GM06990 (cell line): ENCODE measurements at regions not wholly inside any gene's neighbourhood (a gene's known extent, or its start where the extent isn't known, plus 50 kb on each side); places are given as distances from the start of the nearest gene placed in this dataset.
"Not testable (repeated sequence)": the region's sequence is repeated elsewhere in the genome, so short reads cannot be mapped to it uniquely, and the experiment has no call there.

ENCODE experiments used
- DNase-seq: peaks from one replicate; pipeline ENCODE4 v3.0.0-alpha.2; 2011; ENCODE audit not compliant: insufficient read length; ENCODE audit errors: extremely low read depth
- H3K27me3 ChIP-seq: replicated peaks from 2 replicates; pipeline ENCODE4 v1.6.0; 2011; ENCODE audit warnings: low read length; ENCODE audit not compliant: control insufficient read depth, insufficient read depth
- H3K36me3 ChIP-seq: 2 replicates; pipeline ENCODE4 v1.5.1; 2011; ENCODE audit warnings: low read length; ENCODE audit not compliant: control insufficient read depth, insufficient read depth
- H3K4me3 ChIP-seq: replicated peaks from 2 replicates; pipeline ENCODE4 v1.5.1; 2011; ENCODE audit warnings: low read depth, mild to moderate bottlenecking, control low read depth, low read length
- CTCF ChIP-seq: IDR thresholded peaks from 2 replicates; pipeline ENCODE4 v1.5.1; 2011; ENCODE audit warnings: low read length, control low read depth, mild to moderate bottlenecking, inconsistent platforms; ENCODE audit not compliant: insufficient read depth, poor library complexity, severe bottlenecking

DNA sequence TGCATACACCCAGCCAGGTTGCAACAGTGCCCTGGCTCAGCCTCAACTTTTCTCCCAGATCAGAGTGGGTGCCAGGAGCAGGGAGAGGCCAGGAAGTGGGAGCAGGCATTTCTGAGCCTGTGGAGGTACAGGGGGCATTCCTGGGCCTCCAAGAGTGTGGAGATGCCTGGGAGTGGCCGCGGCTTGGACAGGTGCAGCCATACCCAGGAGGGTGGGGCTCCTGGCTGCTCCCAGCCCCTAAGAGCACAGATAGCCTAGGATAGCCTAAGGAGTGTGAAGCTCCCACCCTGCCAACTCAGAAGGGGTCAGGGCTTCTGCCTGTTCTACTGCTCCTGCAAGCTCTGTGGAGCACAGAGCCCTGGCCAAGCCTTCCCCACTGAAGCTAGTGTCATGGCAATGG lies 543.4 kb downstream of the RPL10L start:
- no peak for DNase-seq
- TF ChIP-seq CTCF, result no peak
- Histone ChIP-seq H3K4me3 (no peak overlapping the region), H3K36me3 (no peaks in the 10 kb centered on the region), H3K27me3 (no peaks in the 10 kb centered on the region)

GRCh38 chr14:46100901-46101300 lies 550.7 kb downstream of the RPL10L start:
- DNase-seq, H3K36me3 ChIP-seq, H3K27me3 ChIP-seq, H3K4me3 ChIP-seq: not testable (repeated sequence)

- Histone ChIP-seq H3K27me3 (no peaks in the 10 kb centered on the region), H3K4me3 (no peak overlapping the region), H3K36me3 (no peaks in the 10 kb centered on the region)
- DNase-seq, result no peak
- TF ChIP-seq CTCF, result no peak
Observed at GRCh38 chr14:46091819-46092218, 559.8 kb downstream of the RPL10L start.

DNA sequence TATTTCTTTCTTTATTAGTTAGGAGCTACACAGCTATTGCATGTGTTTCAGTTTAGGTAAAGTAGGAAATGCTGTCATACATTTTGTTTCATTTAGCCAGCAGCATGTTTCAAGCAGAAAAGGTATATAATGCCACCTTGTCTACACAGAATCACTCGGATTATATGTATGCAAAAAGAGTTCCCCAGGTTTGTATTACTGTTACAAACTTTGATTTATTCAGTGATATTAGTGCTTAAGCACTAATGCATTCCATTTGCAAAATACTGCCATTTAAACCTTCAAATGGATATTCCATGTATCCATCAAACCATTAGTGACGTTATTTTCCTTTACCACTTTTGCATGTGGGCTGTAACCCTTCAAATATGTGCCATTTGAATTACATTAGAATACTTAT lies 564.0 kb downstream of the RPL10L start:
- no peak overlapping the region for H3K4me3 ChIP-seq
- TF ChIP-seq CTCF, result no peak
- H3K36me3 ChIP-seq, result no peaks in the 10 kb centered on the region
- no peak for DNase-seq
- no peaks in the 10 kb centered on the region for H3K27me3 ChIP-seq

GRCh38 chr14:46074061-46074460 lies 577.5 kb downstream of the RPL10L start:
- Histone ChIP-seq H3K4me3 (no peak overlapping the region), H3K27me3 (no peaks in the 10 kb centered on the region), H3K36me3 (no peaks in the 10 kb centered on the region)
- TF ChIP-seq CTCF, result no peak
- no peak for DNase-seq

DNA sequence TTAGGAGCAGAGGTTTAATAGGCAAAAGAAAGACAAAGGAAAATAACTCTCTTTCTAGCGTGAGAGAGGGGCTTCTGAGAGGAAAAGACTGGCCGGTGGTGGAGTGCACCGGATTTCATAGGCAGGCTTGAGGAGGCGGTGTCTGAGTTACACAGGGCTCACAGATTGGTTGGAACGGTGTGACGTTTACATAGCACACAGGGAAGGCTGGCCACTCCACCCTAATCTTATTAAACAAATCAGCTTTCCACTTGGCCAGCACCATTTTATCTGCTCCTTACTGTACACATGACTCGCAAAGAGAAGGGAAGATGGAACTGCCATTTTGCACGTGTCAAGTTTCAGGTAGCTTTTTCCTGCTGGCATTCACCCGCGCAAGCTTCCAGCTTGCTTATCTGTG lies 587.7 kb downstream of the RPL10L start:
- no peaks in the 10 kb centered on the region for H3K27me3 ChIP-seq
- DNase-seq, result no peak
- no peak for TF ChIP-seq CTCF
- no peak overlapping the region for H3K4me3 ChIP-seq
- H3K36me3 ChIP-seq, result no peaks in the 10 kb centered on the region
